ENCODE measurements at regions not wholly inside any gene's neighbourhood (a gene's known extent, or its start where the extent isn't known, plus 50 kb on each side); places are given as distances from the start of the nearest gene placed in this dataset.

DNA sequence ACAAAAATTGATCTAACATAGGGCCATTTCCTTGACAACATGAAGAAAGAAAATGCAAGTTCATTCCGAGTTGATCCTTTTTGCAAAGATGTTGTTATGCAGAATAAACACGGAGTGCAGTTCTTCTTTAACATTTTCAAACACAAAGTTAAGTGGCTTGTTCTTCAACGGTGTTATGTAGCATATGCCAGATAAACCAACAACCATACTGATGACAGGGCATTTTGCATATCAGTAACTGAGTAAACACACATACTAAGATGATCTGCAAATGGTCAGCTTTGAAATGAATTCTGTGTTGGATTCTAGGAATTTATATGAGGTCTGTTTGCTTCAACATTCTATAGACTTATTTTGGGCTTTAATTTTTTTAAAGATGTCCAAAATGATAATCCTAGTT is 266.4 kb downstream of the GPD2 start:
- DNase-seq (ENCODE audit: low read depth, low spot score) (no peak), ATAC-seq (no peak)
- no peak overlapping the region for H3K4me3 ChIP-seq (ENCODE audit: low read depth in 2 of 2, low read length in 2 of 2)
- POLR2A ChIA-PET = interaction anchor here (0.6 kb wide), 1 partner anchor 186 kb away, joined by 3 read pairs; no protein-coding TSS in a partner anchor
- no peak for TF ChIP-seq SIN3A (IDR thresholded peaks at IDR 0.05; ENCODE audit: borderline replicate concordance, insufficient read depth, low read depth, low read length)
- TF ChIP-seq, protein P1, sequence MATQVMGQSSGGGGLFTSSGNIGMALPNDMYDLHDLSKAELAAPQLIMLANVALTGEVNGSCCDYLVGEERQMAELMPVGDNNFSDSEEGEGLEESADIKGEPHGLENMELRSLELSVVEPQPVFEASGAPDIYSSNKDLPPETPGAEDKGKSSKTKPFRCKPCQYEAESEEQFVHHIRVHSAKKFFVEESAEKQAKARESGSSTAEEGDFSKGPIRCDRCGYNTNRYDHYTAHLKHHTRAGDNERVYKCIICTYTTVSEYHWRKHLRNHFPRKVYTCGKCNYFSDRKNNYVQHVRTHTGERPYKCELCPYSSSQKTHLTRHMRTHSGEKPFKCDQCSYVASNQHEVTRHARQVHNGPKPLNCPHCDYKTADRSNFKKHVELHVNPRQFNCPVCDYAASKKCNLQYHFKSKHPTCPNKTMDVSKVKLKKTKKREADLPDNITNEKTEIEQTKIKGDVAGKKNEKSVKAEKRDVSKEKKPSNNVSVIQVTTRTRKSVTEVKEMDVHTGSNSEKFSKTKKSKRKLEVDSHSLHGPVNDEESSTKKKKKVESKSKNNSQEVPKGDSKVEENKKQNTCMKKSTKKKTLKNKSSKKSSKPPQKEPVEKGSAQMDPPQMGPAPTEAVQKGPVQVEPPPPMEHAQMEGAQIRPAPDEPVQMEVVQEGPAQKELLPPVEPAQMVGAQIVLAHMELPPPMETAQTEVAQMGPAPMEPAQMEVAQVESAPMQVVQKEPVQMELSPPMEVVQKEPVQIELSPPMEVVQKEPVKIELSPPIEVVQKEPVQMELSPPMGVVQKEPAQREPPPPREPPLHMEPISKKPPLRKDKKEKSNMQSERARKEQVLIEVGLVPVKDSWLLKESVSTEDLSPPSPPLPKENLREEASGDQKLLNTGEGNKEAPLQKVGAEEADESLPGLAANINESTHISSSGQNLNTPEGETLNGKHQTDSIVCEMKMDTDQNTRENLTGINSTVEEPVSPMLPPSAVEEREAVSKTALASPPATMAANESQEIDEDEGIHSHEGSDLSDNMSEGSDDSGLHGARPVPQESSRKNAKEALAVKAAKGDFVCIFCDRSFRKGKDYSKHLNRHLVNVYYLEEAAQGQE (IDR thresholded peaks at IDR 0.05; ENCODE audit: insufficient read depth in 1 of 2, low read depth in 2 of 2, low read length in 1 of 2) = no peak
- no peak for TF ChIP-seq TCF7L2 (IDR thresholded peaks at IDR 0.05; ENCODE audit: low read depth, low read length)
- TF ChIP-seq POLR2AphosphoS5 (IDR thresholded peaks at IDR 0.05; ENCODE audit: low read depth, low read length) = no peak
- TF ChIP-seq, protein P2, sequence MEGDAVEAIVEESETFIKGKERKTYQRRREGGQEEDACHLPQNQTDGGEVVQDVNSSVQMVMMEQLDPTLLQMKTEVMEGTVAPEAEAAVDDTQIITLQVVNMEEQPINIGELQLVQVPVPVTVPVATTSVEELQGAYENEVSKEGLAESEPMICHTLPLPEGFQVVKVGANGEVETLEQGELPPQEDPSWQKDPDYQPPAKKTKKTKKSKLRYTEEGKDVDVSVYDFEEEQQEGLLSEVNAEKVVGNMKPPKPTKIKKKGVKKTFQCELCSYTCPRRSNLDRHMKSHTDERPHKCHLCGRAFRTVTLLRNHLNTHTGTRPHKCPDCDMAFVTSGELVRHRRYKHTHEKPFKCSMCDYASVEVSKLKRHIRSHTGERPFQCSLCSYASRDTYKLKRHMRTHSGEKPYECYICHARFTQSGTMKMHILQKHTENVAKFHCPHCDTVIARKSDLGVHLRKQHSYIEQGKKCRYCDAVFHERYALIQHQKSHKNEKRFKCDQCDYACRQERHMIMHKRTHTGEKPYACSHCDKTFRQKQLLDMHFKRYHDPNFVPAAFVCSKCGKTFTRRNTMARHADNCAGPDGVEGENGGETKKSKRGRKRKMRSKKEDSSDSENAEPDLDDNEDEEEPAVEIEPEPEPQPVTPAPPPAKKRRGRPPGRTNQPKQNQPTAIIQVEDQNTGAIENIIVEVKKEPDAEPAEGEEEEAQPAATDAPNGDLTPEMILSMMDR (IDR thresholded peaks at IDR 0.05) = no peak
- H3K27me3 ChIP-seq (ENCODE audit: control insufficient read depth, insufficient read depth, low read length) = no peaks in the 10 kb centered on the region
- intact Hi-C loops (cut with micrococcal nuclease; ENCODE audit: unreplicated experiment) (no loop called here), in situ Hi-C loops (cut with HindIII; ENCODE audit: low pct_unique_long_range_greater_than_20kb, low sequenced_read_pairs) (no loop called here)
- CTCF ChIA-PET = no interaction called here
- H3K27ac ChIP-seq (ENCODE audit: low read length) = no peak overlapping the region
- H3K9me3 ChIP-seq (ENCODE audit: control insufficient read depth, insufficient read depth, low read depth, low read length) = no peaks in the 10 kb centered on the region
- no peaks in the 10 kb centered on the region for H3K4me1 ChIP-seq (ENCODE audit: control insufficient read depth, insufficient read depth, low read length)
- BruUV-seq (replicated peaks) = no TSS peak
- no peaks in the 10 kb centered on the region for H3K36me3 ChIP-seq (ENCODE audit: control insufficient read depth, insufficient read depth, low read length)

DNA sequence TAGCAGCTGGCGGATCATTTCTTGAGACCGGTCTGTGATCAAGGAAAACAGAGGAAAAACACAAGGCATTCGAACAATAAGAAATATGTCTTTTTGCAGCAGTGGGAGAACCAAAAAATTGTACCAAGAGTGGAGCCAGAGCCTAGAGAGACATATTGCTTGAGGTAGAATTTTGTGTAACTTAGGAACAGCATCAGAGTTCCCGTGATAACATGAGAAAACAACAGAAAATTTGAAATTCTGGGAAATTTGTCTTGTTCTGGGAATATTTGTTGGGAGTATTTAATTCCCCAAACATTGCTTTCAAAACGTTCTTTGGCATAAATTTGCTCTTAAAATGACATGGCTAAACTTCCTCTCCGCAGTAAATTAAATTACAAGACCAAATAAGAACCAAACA is 267.5 kb downstream of the GPD2 start:
- no peaks in the 10 kb centered on the region for H3K9me3 ChIP-seq (ENCODE audit: control insufficient read depth, insufficient read depth, low read depth, low read length)
- in situ Hi-C loops (cut with HindIII; ENCODE audit: low pct_unique_long_range_greater_than_20kb, low sequenced_read_pairs) = no loop called here
- BruUV-seq (replicated peaks) = no TSS peak
- ATAC-seq = no peak
- DNase-seq (ENCODE audit: low read depth, low spot score) = no peak
- H3K36me3 ChIP-seq (ENCODE audit: control insufficient read depth, insufficient read depth, low read length) = no peaks in the 10 kb centered on the region
- CTCF ChIA-PET = no interaction called here
- POLR2A ChIA-PET = no interaction called here
- no peak overlapping the region for H3K27ac ChIP-seq (ENCODE audit: low read length)
- H3K4me1 ChIP-seq (ENCODE audit: control insufficient read depth, insufficient read depth, low read length) = no peaks in the 10 kb centered on the region
- no peak overlapping the region for H3K4me3 ChIP-seq (ENCODE audit: low read depth in 2 of 2, low read length in 2 of 2)
- intact Hi-C loops (cut with micrococcal nuclease; ENCODE audit: unreplicated experiment) = no loop called here
- no peaks in the 10 kb centered on the region for H3K27me3 ChIP-seq (ENCODE audit: control insufficient read depth, insufficient read depth, low read length)
- no peak for TF ChIP-seq SIN3A (IDR thresholded peaks at IDR 0.05; ENCODE audit: borderline replicate concordance, insufficient read depth, low read depth, low read length)
- TF ChIP-seq, protein P2 (IDR thresholded peaks at IDR 0.05) = no peak
- TF ChIP-seq, protein P1 (IDR thresholded peaks at IDR 0.05; ENCODE audit: insufficient read depth in 1 of 2, low read depth in 2 of 2, low read length in 1 of 2) = no peak
- TF ChIP-seq TCF7L2 (IDR thresholded peaks at IDR 0.05; ENCODE audit: low read depth, low read length) = no peak
- no peak for TF ChIP-seq POLR2AphosphoS5 (IDR thresholded peaks at IDR 0.05; ENCODE audit: low read depth, low read length)
